Endothelial cell of umbilical vein (primary cell): ENCODE measurements at regions not wholly inside any gene's neighbourhood (a gene's known extent, or its start where the extent isn't known, plus 50 kb on each side); places are given as distances from the start of the nearest gene placed in this dataset.

Source experiments
- BruUV-seq: library from RNA; stranded (reverse); fragments of 400-500 nt; replicated peaks from 2 replicates; lab custom pipeline; 2021; lab: Mats Ljungman, UMichigan
- CTCF ChIA-PET: fragments of 300-600, 350-600 bp; sonication (Branson Sonifier 250); formaldehyde crosslinking; loops from one replicate; lab custom pipeline; 2021; ENCODE audit warnings: antibody characterized with exemption, inconsistent platforms; lab: Charles Lee
- POLR2A ChIA-PET: fragments of 300-600, 350-600 bp; sonication (Branson Sonifier 250); formaldehyde crosslinking; loops from one replicate; lab custom pipeline; 2021; ENCODE audit warnings: antibody characterized with exemption, inconsistent platforms; lab: Charles Lee
- DNase-seq: peaks from one replicate; pipeline ENCODE4 v3.0.0-alpha.2; 2011; ENCODE audit warnings: low read depth, low spot score
- FAIRE-seq: peaks from 2 replicates; lab custom pipeline; 2011; peaks lifted over from hg19 to GRCh38; lab: Jason Lieb, UNC
- H2AFZ ChIP-seq: 2 replicates; pipeline ENCODE4 v1.6.0; 2012; ENCODE audit warnings: low read depth, low read length, control low read depth, inconsistent platforms
- H3K27ac ChIP-seq: 2 replicates; pipeline ENCODE4 v1.5.1; 2011; ENCODE audit warnings: low read depth, mild to moderate bottlenecking, control low read depth, low read length, moderate library complexity; ENCODE audit not compliant: insufficient read depth
- H3K27me3 ChIP-seq, 2 experiments: 2 replicates each; pipeline versions ENCODE4 v1.6.0 to v1.6.1; 2011; ENCODE audit warnings: low read length in 2 of 2, mixed read lengths in 1 of 2; ENCODE audit not compliant: control insufficient read depth in 2 of 2, insufficient read depth in 2 of 2
- H3K36me3 ChIP-seq, 2 experiments: 2 replicates in 1 of 2; 3 replicates in 1 of 2; pipeline ENCODE4 v1.5.1; 2011; ENCODE audit warnings: low read length in 2 of 2, mild to moderate bottlenecking in 1 of 2, moderate library complexity in 1 of 2; ENCODE audit not compliant: control insufficient read depth in 2 of 2, insufficient read depth in 2 of 2; ENCODE audit errors: extremely low read depth in 1 of 2
- H3K4me1 ChIP-seq: 3 replicates; pipeline ENCODE4 v1.5.1; 2011; ENCODE audit warnings: mild to moderate bottlenecking, low read length; ENCODE audit not compliant: control insufficient read depth, insufficient read depth; ENCODE audit errors: extremely low read depth
- H3K4me2 ChIP-seq: 2 replicates; pipeline ENCODE4 v1.6.1; 2011; ENCODE audit warnings: low read length, control low read depth, mixed read lengths; ENCODE audit not compliant: insufficient read depth
- H3K4me3 ChIP-seq, 3 experiments: fragments of 200-600 bp in 1 of 3; sonication (generic), shearing (Covaris generic) in 1 of 3; replicated peaks in 1 of 3; 2 replicates each; pipeline ENCODE4 v1.5.1; 2011 to 2016; ENCODE audit warnings: control low read depth in 3 of 3, low read length in 3 of 3, mild to moderate bottlenecking in 2 of 3, inconsistent platforms in 1 of 3, low read depth in 1 of 3, moderate library complexity in 1 of 3; ENCODE audit not compliant: insufficient read depth in 1 of 3
- H3K79me2 ChIP-seq: 2 replicates; pipeline ENCODE4 v1.6.0; 2012; ENCODE audit warnings: low read length, inconsistent platforms; ENCODE audit not compliant: control insufficient read depth, insufficient read depth
- H3K9ac ChIP-seq: replicated peaks from 2 replicates; pipeline ENCODE3; 2011; ENCODE audit warnings: low read length, control low read depth; ENCODE audit not compliant: insufficient read depth; ENCODE audit errors: extremely low read depth
- H3K9me1 ChIP-seq: replicated peaks from 3 replicates; pipeline ENCODE4 v1.6.0; 2011; ENCODE audit warnings: mild to moderate bottlenecking, low read length; ENCODE audit not compliant: control insufficient read depth, insufficient read depth; ENCODE audit errors: extremely low read depth
- H3K9me3 ChIP-seq: replicated peaks from 2 replicates; pipeline ENCODE4 v1.5.1; 2012; ENCODE audit warnings: low read length, inconsistent platforms; ENCODE audit not compliant: control insufficient read depth, insufficient read depth
- H4K20me1 ChIP-seq: replicated peaks from 2 replicates; pipeline ENCODE3; 2011; ENCODE audit warnings: mild to moderate bottlenecking, low read length; ENCODE audit not compliant: control insufficient read depth, insufficient read depth; ENCODE audit errors: extremely low read depth
- CTCF ChIP-seq, 2 donors: IDR thresholded peaks; 1 replicate in 1 of 2; 2 replicates in 1 of 2; pipeline ENCODE4 v1.5.1; 2011; ENCODE audit warnings: low read length in 2 of 2, mild to moderate bottlenecking in 2 of 2, moderate library complexity in 2 of 2, control low read depth in 1 of 2, inconsistent platforms in 1 of 2, low read depth in 1 of 2; ENCODE audit not compliant: insufficient read depth in 1 of 2; ENCODE audit errors: extremely low read depth in 1 of 2
- EZH2 ChIP-seq: IDR thresholded peaks from 2 replicates; pipeline ENCODE4 v1.6.1; 2012; ENCODE audit warnings: borderline replicate concordance, low read depth, mild to moderate bottlenecking, moderate library complexity, low read length, inconsistent platforms; ENCODE audit not compliant: severe bottlenecking
- FOS ChIP-seq: IDR thresholded peaks from 2 replicates; pipeline ENCODE4 v1.6.1; 2011; ENCODE audit warnings: mild to moderate bottlenecking, low read length, moderate library complexity, borderline replicate concordance; ENCODE audit not compliant: insufficient read depth
- GATA2 ChIP-seq: IDR thresholded peaks from 2 replicates; pipeline ENCODE4 v1.7.0; 2011; ENCODE audit warnings: low read depth, mild to moderate bottlenecking, moderate library complexity, mixed read lengths, low read length; ENCODE audit not compliant: insufficient read length, insufficient read depth
- JUN ChIP-seq: IDR thresholded peaks from 2 replicates; pipeline ENCODE4 v1.6.1; 2011; ENCODE audit warnings: borderline replicate concordance, low read depth; ENCODE audit not compliant: insufficient read length, insufficient read depth
- MAX ChIP-seq: IDR thresholded peaks from 2 replicates; pipeline ENCODE4 v1.6.1; 2011; ENCODE audit not compliant: insufficient read depth, insufficient read length
- MYC ChIP-seq: IDR thresholded peaks from one replicate; pipeline ENCODE4 v1.6.1; 2011; ENCODE audit warnings: mild to moderate bottlenecking, low read depth, low read length
- POLR2A ChIP-seq: IDR thresholded peaks from 2 replicates; pipeline ENCODE4 v1.6.1; 2012; ENCODE audit warnings: low read depth, mild to moderate bottlenecking, control low read depth, low read length
- POLR2AphosphoS5 ChIP-seq: IDR thresholded peaks from 2 replicates; pipeline ENCODE4 v1.6.1; 2012; ENCODE audit warnings: low read depth, mild to moderate bottlenecking, control low read depth, low read length, moderate library complexity; ENCODE audit not compliant: insufficient read depth
- dilution Hi-C: fragments of 300-500 bp; cut with MboI; formaldehyde crosslinking; loops from one replicate; pipeline ENCODE4 v1.15.0; 2019; ENCODE audit warnings: low sequenced_read_pairs; ENCODE audit not compliant: extremely low pct_ligation_motif_present
- intact Hi-C: fragments of 100-400 bp; cut with micrococcal nuclease; formaldehyde crosslinking; loops from one replicate; pipeline ENCODE4 v1.10.0; 2022

- no peak overlapping the region for H3K4me2 ChIP-seq
- no peaks in the 10 kb centered on the region for H3K9me3 ChIP-seq
- H3K27ac ChIP-seq = no peak overlapping the region
- H3K4me1 ChIP-seq = no peaks in the 10 kb centered on the region
- TF ChIP-seq JUN = no peak
- TF ChIP-seq EZH2 = no peak
- TF ChIP-seq CTCF (IDR thresholded peaks at IDR 0.05; ENCODE audit: extremely low read depth in 1 of 2, insufficient read depth in 1 of 2, low read depth in 1 of 2, low read length in 2 of 2) = no peak
- TF ChIP-seq POLR2AphosphoS5 = no peak
- no peak for TF ChIP-seq FOS
- no peak for TF ChIP-seq MYC
- TF ChIP-seq POLR2A = no peak
- no peak for TF ChIP-seq MAX
- no peak for TF ChIP-seq GATA2
- H3K9ac ChIP-seq = no peak overlapping the region
- FAIRE-seq = no peak
- intact Hi-C loops = no loop called here
- no TSS peak for BruUV-seq
- no peaks in the 10 kb centered on the region for H3K79me2 ChIP-seq
- H4K20me1 ChIP-seq = no peaks in the 10 kb centered on the region
- H3K27me3 ChIP-seq = no peaks in the 10 kb centered on the region
- no peak for DNase-seq
- POLR2A ChIA-PET = no interaction called here
- H2AFZ ChIP-seq = no peak overlapping the region
- CTCF ChIA-PET = no interaction called here
- no peaks in the 10 kb centered on the region for H3K36me3 ChIP-seq
- dilution Hi-C loops = no loop called here
- H3K4me3 ChIP-seq = no peak overlapping the region
- H3K9me1 ChIP-seq = no peaks in the 10 kb centered on the region
Measured at GRCh38 chrX:128425546-128425945, 373.3 kb upstream of the ACTRT1 start.
